ENCODE measurements at regions not wholly inside any gene's neighbourhood (a gene's known extent, or its start where the extent isn't known, plus 50 kb on each side); places are given as distances from the start of the nearest gene placed in this dataset.

DNA sequence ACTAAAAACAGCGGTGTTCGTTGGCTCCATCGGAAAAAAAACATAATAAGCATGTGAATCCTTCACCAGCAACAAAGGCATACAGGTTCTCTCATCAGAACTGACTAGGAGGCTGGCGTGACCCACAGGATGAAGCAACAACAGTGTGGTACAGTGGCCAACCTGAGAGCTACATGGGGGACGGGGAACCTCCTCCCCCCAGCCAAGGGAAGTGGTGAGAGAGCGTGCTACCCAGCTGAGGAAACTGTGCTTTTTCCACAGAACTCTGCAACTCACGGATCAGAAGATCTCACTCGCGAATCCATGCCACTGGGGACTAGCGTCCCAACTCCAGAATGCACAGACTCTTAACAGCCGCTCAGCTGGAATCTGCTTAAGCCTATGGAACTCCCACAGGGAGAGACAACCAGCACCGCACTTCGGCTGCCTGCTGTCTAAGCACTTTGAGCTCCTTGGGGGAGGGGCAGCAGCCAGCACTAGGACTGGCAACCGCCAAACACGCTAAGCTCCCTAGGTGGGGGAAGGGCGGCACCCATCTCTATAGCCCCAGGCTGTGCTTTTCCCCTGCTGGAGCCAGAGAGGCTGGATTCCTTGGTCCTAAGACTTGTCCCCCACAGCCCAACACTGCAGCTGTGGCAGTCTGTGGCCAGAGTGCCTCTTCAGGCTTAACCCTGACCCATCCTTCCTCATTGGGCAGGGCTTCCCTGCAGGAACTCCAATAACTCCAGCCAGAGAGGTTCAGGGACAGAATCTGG, 538.3 kb upstream of the BTBD3 start:
- DNase-seq (ENCODE audit: low spot score) (peak; percentile 47), ATAC-seq (peak; percentile 96), FAIRE-seq (no peak)
- no peaks in the 10 kb centered on the region for H4K20me1 ChIP-seq (ENCODE audit: insufficient read depth, low read length)
- no peaks in the 10 kb centered on the region for H3K79me2 ChIP-seq (ENCODE audit: insufficient read depth, low read length)
- H3K36me3 ChIP-seq (replicated peaks in 1 of 2; ENCODE audit: control insufficient read depth in 1 of 2, insufficient read depth in 2 of 2, low read length in 2 of 2): no peaks in the 10 kb centered on the region
- ChIA-PET POLR2A (no interaction called here), CTCF (ENCODE audit: low intra/inter-chr PET ratio, low total read pairs) (no interaction called here)
- peaks cover 7% of the 10 kb centered on the region for H3K4me1 ChIP-seq (ENCODE audit: insufficient read depth, low read length)
- no peaks in the 10 kb centered on the region for H3K9me3 ChIP-seq (ENCODE audit: low read length)
- no peak overlapping the region for H3K27ac ChIP-seq (ENCODE audit: extremely low read length, insufficient read depth, low read length)
- H3K4me3 ChIP-seq (replicated peaks in 1 of 3; ENCODE audit: insufficient read depth in 1 of 3, low read depth in 2 of 3, low read length in 3 of 3): no peak overlapping the region
- peak overlapping the region; percentile 38 for H3K4me2 ChIP-seq (ENCODE audit: low read depth, low read length)
- no TSS peak for BruUV-seq (replicated peaks)
- intact Hi-C loops (cut with micrococcal nuclease; ENCODE audit: unreplicated experiment) (no loop called here), in situ Hi-C loops (cut with HindIII; ENCODE audit: extremely low pct_ligation_motif_present, low pct_unique_long_range_greater_than_20kb) (no loop called here)
- 19% methylated on average over 9 of the region's 16 CpGs for WGBS (ENCODE audit: low lambda C conversion rate)
- H3K27me3 ChIP-seq (ENCODE audit: control insufficient read depth in 1 of 2, insufficient read depth in 2 of 2, low read length in 2 of 2): no peaks in the 10 kb centered on the region
- H2AFZ ChIP-seq (ENCODE audit: low read length): no peak overlapping the region
- no peak overlapping the region for H3K9ac ChIP-seq (ENCODE audit: insufficient read depth, low read depth, low read length)
- TF ChIP-seq NCOR1 (IDR thresholded peaks at IDR 0.05; ENCODE audit: borderline replicate concordance, low read length) (no peak), HNF4G (IDR thresholded peaks at IDR 0.05; ENCODE audit: borderline replicate concordance, low read depth, low read length) (0 out of 2 replicates have a peak, but pooled peaks have one; percentile 12), HNF4G (CRISPR knock-in tag; IDR thresholded peaks at IDR 0.05; ENCODE audit: borderline replicate concordance, low read depth) (no peak), NONO (IDR thresholded peaks at IDR 0.05) (no peak), NONO (CRISPR knock-in tag; conservative IDR thresholded peaks at IDR 0.05) (0 out of 2 replicates have a peak, but pooled peaks have one; percentile 20), HNF4A (CRISPR knock-in tag; IDR thresholded peaks at IDR 0.05) (peak; percentile 62), ZNF530 (CRISPR knock-in tag; IDR thresholded peaks at IDR 0.05; ENCODE audit: low read depth) (no peak), MYC (CRISPR knock-in tag; IDR thresholded peaks at IDR 0.05; ENCODE audit: borderline replicate concordance) (no peak), NFRKB (IDR thresholded peaks at IDR 0.05) (no peak), KMT2B (CRISPR knock-in tag; IDR thresholded peaks at IDR 0.05) (no peak), EED (CRISPR knock-in tag; IDR thresholded peaks at IDR 0.05) (no peak), ZNF878 (CRISPR knock-in tag; IDR thresholded peaks at IDR 0.05) (no peak), RARA (CRISPR knock-in tag; IDR thresholded peaks at IDR 0.05) (no peak), HDAC2 (CRISPR knock-in tag; IDR thresholded peaks at IDR 0.05) (no peak)
- TF ChIP-seq, protein P1, sequence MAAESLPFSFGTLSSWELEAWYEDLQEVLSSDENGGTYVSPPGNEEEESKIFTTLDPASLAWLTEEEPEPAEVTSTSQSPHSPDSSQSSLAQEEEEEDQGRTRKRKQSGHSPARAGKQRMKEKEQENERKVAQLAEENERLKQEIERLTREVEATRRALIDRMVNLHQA (CRISPR knock-in tag; IDR thresholded peaks at IDR 0.05): no peak
- TF ChIP-seq, protein P2, sequence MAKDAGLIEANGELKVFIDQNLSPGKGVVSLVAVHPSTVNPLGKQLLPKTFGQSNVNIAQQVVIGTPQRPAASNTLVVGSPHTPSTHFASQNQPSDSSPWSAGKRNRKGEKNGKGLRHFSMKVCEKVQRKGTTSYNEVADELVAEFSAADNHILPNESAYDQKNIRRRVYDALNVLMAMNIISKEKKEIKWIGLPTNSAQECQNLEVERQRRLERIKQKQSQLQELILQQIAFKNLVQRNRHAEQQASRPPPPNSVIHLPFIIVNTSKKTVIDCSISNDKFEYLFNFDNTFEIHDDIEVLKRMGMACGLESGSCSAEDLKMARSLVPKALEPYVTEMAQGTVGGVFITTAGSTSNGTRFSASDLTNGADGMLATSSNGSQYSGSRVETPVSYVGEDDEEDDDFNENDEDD (CRISPR knock-in tag; IDR thresholded peaks at IDR 0.05; ENCODE audit: borderline replicate concordance): no peak
- TF ChIP-seq, protein P3, sequence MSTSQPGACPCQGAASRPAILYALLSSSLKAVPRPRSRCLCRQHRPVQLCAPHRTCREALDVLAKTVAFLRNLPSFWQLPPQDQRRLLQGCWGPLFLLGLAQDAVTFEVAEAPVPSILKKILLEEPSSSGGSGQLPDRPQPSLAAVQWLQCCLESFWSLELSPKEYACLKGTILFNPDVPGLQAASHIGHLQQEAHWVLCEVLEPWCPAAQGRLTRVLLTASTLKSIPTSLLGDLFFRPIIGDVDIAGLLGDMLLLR (CRISPR knock-in tag; IDR thresholded peaks at IDR 0.05): 0 out of 2 replicates have a peak, but pooled peaks have one; percentile 71
- TF ChIP-seq, protein P4, sequence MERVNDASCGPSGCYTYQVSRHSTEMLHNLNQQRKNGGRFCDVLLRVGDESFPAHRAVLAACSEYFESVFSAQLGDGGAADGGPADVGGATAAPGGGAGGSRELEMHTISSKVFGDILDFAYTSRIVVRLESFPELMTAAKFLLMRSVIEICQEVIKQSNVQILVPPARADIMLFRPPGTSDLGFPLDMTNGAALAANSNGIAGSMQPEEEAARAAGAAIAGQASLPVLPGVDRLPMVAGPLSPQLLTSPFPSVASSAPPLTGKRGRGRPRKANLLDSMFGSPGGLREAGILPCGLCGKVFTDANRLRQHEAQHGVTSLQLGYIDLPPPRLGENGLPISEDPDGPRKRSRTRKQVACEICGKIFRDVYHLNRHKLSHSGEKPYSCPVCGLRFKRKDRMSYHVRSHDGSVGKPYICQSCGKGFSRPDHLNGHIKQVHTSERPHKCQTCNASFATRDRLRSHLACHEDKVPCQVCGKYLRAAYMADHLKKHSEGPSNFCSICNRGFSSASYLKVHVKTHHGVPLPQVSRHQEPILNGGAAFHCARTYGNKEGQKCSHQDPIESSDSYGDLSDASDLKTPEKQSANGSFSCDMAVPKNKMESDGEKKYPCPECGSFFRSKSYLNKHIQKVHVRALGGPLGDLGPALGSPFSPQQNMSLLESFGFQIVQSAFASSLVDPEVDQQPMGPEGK (CRISPR knock-in tag; IDR thresholded peaks at IDR 0.05): 0 out of 2 replicates have a peak, but pooled peaks have one; percentile 41
- TF ChIP-seq, protein P5, sequence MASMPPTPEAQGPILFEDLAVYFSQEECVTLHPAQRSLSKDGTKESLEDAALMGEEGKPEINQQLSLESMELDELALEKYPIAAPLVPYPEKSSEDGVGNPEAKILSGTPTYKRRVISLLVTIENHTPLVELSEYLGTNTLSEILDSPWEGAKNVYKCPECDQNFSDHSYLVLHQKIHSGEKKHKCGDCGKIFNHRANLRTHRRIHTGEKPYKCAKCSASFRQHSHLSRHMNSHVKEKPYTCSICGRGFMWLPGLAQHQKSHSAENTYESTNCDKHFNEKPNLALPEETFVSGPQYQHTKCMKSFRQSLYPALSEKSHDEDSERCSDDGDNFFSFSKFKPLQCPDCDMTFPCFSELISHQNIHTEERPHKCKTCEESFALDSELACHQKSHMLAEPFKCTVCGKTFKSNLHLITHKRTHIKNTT (CRISPR knock-in tag; IDR thresholded peaks at IDR 0.05): no peak
